SK-N-SH treated with all-trans-retinoic acid at 6 μM for 48 hours (cell line): ENCODE measurements at regions not wholly inside any gene's neighbourhood (a gene's known extent, or its start where the extent isn't known, plus 50 kb on each side); places are given as distances from the start of the nearest gene placed in this dataset.

Experiments
- ATAC-seq: fragments of 200-7000 bp; cut with Tn5 transposase; 3 replicates; pipeline ENCODE4 v1.9.1; 2020; ENCODE audit warnings: mild to moderate bottlenecking, moderate library complexity
- ARNTL ChIP-seq: fragments of 450-650 bp; formaldehyde crosslinking; IDR thresholded peaks from 2 replicates; pipeline ENCODE4 v1.5.0; 2020; ENCODE audit warnings: low read depth, mild to moderate bottlenecking, moderate library complexity, borderline replicate concordance
- BACH2 ChIP-seq: fragments of 250-450 bp; sonication (Bioruptor Pico); IDR thresholded peaks from 2 replicates; pipeline ENCODE4 v1.9.0; 2021; ENCODE audit warnings: mild to moderate bottlenecking, borderline replicate concordance
- CSDC2 ChIP-seq: fragments of 250-450 bp; sonication (Bioruptor Pico); IDR thresholded peaks from 2 replicates; pipeline ENCODE4 v1.5.0; 2020; ENCODE audit warnings: mild to moderate bottlenecking, moderate library complexity
- ESRRG ChIP-seq: fragments of 250-450 bp; sonication (Bioruptor Pico); IDR thresholded peaks from 2 replicates; pipeline ENCODE4 v1.6.1; 2021; ENCODE audit warnings: mild to moderate bottlenecking
- GLIS3 ChIP-seq: fragments of 250-450 bp; sonication (Bioruptor Pico); IDR thresholded peaks from 2 replicates; pipeline ENCODE4 v1.5.0; 2020; ENCODE audit warnings: mild to moderate bottlenecking, moderate library complexity
- ISL1 ChIP-seq: fragments of 250-450 bp; sonication (Bioruptor Pico); IDR thresholded peaks from 2 replicates; pipeline ENCODE4 v2.1.2; 2022; ENCODE audit warnings: mild to moderate bottlenecking, moderate library complexity
- OSR1 ChIP-seq: fragments of 250-450 bp; sonication (Bioruptor Pico); IDR thresholded peaks from 2 replicates; pipeline ENCODE4 v1.8.0; 2022; ENCODE audit warnings: moderate library complexity, mild to moderate bottlenecking, inconsistent platforms
- PPARA ChIP-seq: fragments of 250-450 bp; sonication (Bioruptor Pico); IDR thresholded peaks from 2 replicates; pipeline ENCODE4 v1.5.0; 2020; ENCODE audit warnings: mild to moderate bottlenecking, borderline replicate concordance
- RARB ChIP-seq: fragments of 250-450 bp; sonication (Bioruptor Pico); IDR thresholded peaks from 2 replicates; pipeline ENCODE4 v1.8.0; 2021; ENCODE audit warnings: mild to moderate bottlenecking, moderate library complexity
- SNAI2 ChIP-seq: fragments of 250-450 bp; sonication (Bioruptor Pico); IDR thresholded peaks from 2 replicates; pipeline ENCODE4 v1.5.0; 2020; ENCODE audit warnings: mild to moderate bottlenecking, moderate library complexity
- TCF4 ChIP-seq: fragments of 250-450 bp; sonication (Bioruptor Pico); IDR thresholded peaks from 2 replicates; pipeline ENCODE4 v1.8.0; 2021; ENCODE audit warnings: mild to moderate bottlenecking, moderate library complexity, borderline replicate concordance
- TOX ChIP-seq: fragments of 250-450 bp; sonication (Bioruptor Pico); IDR thresholded peaks from 2 replicates; pipeline ENCODE4 v1.8.0; 2021; ENCODE audit warnings: mild to moderate bottlenecking, moderate library complexity, borderline replicate concordance
- ZC3H10 ChIP-seq: fragments of 250-450 bp; sonication (Bioruptor Pico); IDR thresholded peaks from 2 replicates; pipeline ENCODE4 v1.5.1; 2021; ENCODE audit warnings: mild to moderate bottlenecking, moderate library complexity
- ZFP3 ChIP-seq: fragments of 250-450 bp; sonication (Bioruptor Pico); IDR thresholded peaks from 2 replicates; pipeline ENCODE4 v1.5.0; 2020; ENCODE audit warnings: mild to moderate bottlenecking, moderate library complexity
- ZFP30 ChIP-seq: fragments of 450-650 bp; formaldehyde crosslinking; IDR thresholded peaks from 2 replicates; pipeline ENCODE4 v1.5.0; 2022; ENCODE audit warnings: mild to moderate bottlenecking, moderate library complexity
- ZNF565 ChIP-seq: fragments of 450-650 bp; formaldehyde crosslinking; conservative IDR thresholded peaks from 2 replicates; pipeline ENCODE4 v1.5.0; 2020; ENCODE audit warnings: low read depth, mild to moderate bottlenecking, moderate library complexity
- ZNF70 ChIP-seq: fragments of 450-650 bp; formaldehyde crosslinking; IDR thresholded peaks from 2 replicates; pipeline ENCODE4 v1.5.0; 2020; ENCODE audit warnings: mild to moderate bottlenecking, moderate library complexity
- ZNF8 ChIP-seq: fragments of 450-650 bp; formaldehyde crosslinking; IDR thresholded peaks from 2 replicates; pipeline ENCODE4 v1.5.0; 2020; ENCODE audit warnings: mild to moderate bottlenecking, moderate library complexity
- TF ChIP-seq, protein P1 (sequence below): fragments of 250-450 bp; sonication (Bioruptor Pico); IDR thresholded peaks from 2 replicates; pipeline ENCODE4 v1.8.0; 2020; ENCODE audit warnings: mild to moderate bottlenecking, moderate library complexity, borderline replicate concordance
- TF ChIP-seq, protein P2 (sequence below): fragments of 250-450 bp; sonication (Bioruptor Pico); IDR thresholded peaks from 2 replicates; pipeline ENCODE4 v1.5.1; 2020; ENCODE audit warnings: low read depth, mild to moderate bottlenecking, moderate library complexity
- TF ChIP-seq, protein P3 (sequence below): fragments of 250-450 bp; sonication (Bioruptor Pico); IDR thresholded peaks from 2 replicates; pipeline ENCODE4 v1.5.0; 2020; ENCODE audit warnings: mild to moderate bottlenecking, moderate library complexity
- TF ChIP-seq, protein P4 (sequence below): fragments of 250-450 bp; sonication (Bioruptor Pico); IDR thresholded peaks from 2 replicates; pipeline ENCODE4 v1.8.0; 2021; ENCODE audit warnings: low read depth, mild to moderate bottlenecking, moderate library complexity, borderline replicate concordance
- TF ChIP-seq, protein P5 (sequence below): fragments of 250-450 bp; sonication (Bioruptor Pico); IDR thresholded peaks from 2 replicates; pipeline ENCODE4 v1.5.1; 2021; ENCODE audit warnings: mild to moderate bottlenecking, moderate library complexity

DNA sequence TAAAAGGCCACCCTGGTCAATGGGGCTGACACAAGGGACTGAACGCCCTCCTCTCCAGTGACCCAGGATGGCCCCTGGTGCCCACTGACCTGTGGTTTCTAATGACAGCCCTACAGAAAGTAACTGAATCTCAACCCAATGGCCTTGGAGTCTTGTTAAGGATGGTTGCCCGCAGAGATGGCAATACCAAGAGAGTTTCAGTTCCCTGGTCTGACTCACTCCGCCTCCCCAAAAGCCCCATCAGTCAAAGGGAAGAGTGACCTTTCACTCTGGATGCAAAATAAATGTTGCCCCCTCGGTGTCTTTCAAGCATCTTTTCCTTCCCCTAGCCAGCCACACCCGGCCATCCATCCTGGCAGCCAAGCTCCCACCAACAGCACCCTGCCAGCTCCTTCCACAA, 57.7 kb upstream of the ISX start:
- TF ChIP-seq SNAI2 (no peak), OSR1 (CRISPR knock-in tag) (no peak), ZC3H10 (CRISPR knock-in tag) (no peak), ZNF565 (CRISPR knock-in tag) (no peak), ZFP30 (CRISPR knock-in tag) (no peak), TOX (no peak), ZNF8 (CRISPR knock-in tag) (no peak), CSDC2 (no peak)
- TF ChIP-seq, protein P1, sequence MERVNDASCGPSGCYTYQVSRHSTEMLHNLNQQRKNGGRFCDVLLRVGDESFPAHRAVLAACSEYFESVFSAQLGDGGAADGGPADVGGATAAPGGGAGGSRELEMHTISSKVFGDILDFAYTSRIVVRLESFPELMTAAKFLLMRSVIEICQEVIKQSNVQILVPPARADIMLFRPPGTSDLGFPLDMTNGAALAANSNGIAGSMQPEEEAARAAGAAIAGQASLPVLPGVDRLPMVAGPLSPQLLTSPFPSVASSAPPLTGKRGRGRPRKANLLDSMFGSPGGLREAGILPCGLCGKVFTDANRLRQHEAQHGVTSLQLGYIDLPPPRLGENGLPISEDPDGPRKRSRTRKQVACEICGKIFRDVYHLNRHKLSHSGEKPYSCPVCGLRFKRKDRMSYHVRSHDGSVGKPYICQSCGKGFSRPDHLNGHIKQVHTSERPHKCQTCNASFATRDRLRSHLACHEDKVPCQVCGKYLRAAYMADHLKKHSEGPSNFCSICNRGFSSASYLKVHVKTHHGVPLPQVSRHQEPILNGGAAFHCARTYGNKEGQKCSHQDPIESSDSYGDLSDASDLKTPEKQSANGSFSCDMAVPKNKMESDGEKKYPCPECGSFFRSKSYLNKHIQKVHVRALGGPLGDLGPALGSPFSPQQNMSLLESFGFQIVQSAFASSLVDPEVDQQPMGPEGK (CRISPR knock-in tag) = no peak
- TF ChIP-seq, protein P2, sequence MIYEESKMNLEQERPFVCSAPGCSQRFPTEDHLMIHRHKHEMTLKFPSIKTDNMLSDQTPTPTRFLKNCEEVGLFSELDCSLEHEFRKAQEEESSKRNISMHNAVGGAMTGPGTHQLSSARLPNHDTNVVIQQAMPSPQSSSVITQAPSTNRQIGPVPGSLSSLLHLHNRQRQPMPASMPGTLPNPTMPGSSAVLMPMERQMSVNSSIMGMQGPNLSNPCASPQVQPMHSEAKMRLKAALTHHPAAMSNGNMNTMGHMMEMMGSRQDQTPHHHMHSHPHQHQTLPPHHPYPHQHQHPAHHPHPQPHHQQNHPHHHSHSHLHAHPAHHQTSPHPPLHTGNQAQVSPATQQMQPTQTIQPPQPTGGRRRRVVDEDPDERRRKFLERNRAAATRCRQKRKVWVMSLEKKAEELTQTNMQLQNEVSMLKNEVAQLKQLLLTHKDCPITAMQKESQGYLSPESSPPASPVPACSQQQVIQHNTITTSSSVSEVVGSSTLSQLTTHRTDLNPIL (CRISPR knock-in tag) = no peak
- ATAC-seq = no peak

DNA sequence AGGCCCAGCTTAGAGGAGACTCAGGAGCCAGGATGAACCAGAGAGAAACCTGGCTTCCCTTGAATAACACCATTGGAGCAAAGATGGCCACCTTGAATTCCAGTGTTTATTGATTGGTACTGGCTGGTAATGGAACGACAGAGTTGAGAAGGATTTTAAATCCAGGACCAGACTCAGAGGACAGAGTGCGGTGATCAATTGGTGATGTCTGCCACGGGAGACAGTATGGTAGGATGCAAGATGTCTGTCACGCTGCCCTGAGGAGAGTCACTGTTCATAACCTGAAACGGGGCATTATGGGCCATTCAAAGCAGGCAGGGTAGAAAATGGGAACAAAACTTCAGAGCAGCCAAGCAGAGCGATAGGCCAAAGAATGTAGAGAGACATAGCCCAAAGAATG, 55.4 kb upstream of the ISX start:
- ATAC-seq = no peak
- no peak for TF ChIP-seq CSDC2
- TF ChIP-seq SNAI2 = no peak
- TF ChIP-seq PPARA (CRISPR knock-in tag) = no peak
- TF ChIP-seq, protein P2 (CRISPR knock-in tag) = no peak
- no peak for TF ChIP-seq GLIS3 (CRISPR knock-in tag)
- TF ChIP-seq BACH2 = no peak

DNA sequence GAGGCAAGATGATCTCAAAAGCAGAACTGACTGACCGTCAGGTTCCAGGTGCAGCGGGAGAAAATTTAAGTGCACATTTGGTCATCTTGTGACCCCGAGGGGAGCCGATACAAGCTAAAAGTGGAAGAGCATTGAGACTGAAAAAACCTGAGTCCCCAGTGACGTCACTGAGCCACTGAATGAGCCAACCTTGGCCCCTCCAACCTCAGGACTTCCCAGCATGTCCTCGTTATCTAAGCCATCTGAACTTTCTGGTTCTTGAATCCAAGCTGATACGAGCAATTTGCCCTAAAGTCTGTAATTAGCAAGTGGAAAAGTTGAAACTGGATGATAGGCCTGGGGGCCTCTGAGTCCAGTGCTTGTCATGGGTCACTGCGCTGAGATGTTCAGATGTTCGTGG, 51.1 kb upstream of the ISX start:
- TF ChIP-seq TCF4 (CRISPR knock-in tag) (no peak), ZC3H10 (CRISPR knock-in tag) (no peak), TOX (no peak), CSDC2 (no peak), BACH2 (no peak), ESRRG (CRISPR knock-in tag) (no peak), ZNF565 (CRISPR knock-in tag) (no peak), GLIS3 (CRISPR knock-in tag) (no peak), SNAI2 (no peak), RARB (no peak), ISL1 (CRISPR knock-in tag) (no peak), ZNF8 (CRISPR knock-in tag) (no peak), ARNTL (CRISPR knock-in tag) (no peak), ZFP3 (CRISPR knock-in tag) (no peak), ZNF70 (CRISPR knock-in tag) (no peak)
- TF ChIP-seq, protein P3, sequence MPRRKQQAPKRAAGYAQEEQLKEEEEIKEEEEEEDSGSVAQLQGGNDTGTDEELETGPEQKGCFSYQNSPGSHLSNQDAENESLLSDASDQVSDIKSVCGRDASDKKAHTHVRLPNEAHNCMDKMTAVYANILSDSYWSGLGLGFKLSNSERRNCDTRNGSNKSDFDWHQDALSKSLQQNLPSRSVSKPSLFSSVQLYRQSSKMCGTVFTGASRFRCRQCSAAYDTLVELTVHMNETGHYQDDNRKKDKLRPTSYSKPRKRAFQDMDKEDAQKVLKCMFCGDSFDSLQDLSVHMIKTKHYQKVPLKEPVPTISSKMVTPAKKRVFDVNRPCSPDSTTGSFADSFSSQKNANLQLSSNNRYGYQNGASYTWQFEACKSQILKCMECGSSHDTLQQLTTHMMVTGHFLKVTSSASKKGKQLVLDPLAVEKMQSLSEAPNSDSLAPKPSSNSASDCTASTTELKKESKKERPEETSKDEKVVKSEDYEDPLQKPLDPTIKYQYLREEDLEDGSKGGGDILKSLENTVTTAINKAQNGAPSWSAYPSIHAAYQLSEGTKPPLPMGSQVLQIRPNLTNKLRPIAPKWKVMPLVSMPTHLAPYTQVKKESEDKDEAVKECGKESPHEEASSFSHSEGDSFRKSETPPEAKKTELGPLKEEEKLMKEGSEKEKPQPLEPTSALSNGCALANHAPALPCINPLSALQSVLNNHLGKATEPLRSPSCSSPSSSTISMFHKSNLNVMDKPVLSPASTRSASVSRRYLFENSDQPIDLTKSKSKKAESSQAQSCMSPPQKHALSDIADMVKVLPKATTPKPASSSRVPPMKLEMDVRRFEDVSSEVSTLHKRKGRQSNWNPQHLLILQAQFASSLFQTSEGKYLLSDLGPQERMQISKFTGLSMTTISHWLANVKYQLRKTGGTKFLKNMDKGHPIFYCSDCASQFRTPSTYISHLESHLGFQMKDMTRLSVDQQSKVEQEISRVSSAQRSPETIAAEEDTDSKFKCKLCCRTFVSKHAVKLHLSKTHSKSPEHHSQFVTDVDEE (CRISPR knock-in tag) = no peak
- TF ChIP-seq, protein P1 (CRISPR knock-in tag) = no peak
- TF ChIP-seq, protein P4, sequence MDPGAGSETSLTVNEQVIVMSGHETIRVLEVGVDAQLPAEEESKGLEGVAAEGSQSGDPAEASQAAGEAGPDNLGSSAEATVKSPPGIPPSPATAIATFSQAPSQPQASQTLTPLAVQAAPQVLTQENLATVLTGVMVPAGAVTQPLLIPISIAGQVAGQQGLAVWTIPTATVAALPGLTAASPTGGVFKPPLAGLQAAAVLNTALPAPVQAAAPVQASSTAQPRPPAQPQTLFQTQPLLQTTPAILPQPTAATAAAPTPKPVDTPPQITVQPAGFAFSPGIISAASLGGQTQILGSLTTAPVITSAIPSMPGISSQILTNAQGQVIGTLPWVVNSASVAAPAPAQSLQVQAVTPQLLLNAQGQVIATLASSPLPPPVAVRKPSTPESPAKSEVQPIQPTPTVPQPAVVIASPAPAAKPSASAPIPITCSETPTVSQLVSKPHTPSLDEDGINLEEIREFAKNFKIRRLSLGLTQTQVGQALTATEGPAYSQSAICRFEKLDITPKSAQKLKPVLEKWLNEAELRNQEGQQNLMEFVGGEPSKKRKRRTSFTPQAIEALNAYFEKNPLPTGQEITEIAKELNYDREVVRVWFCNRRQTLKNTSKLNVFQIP (CRISPR knock-in tag) = no peak
- TF ChIP-seq, protein P2 (CRISPR knock-in tag) = no peak
- TF ChIP-seq, protein P5, sequence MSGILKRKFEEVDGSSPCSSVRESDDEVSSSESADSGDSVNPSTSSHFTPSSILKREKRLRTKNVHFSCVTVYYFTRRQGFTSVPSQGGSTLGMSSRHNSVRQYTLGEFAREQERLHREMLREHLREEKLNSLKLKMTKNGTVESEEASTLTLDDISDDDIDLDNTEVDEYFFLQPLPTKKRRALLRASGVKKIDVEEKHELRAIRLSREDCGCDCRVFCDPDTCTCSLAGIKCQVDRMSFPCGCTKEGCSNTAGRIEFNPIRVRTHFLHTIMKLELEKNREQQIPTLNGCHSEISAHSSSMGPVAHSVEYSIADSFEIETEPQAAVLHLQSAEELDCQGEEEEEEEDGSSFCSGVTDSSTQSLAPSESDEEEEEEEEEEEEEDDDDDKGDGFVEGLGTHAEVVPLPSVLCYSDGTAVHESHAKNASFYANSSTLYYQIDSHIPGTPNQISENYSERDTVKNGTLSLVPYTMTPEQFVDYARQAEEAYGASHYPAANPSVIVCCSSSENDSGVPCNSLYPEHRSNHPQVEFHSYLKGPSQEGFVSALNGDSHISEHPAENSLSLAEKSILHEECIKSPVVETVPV (CRISPR knock-in tag) = no peak

More for the DNA sequence above, 51.1 kb upstream of the ISX start:
- ATAC-seq = no peak
